GM19025 (cell line): ENCODE measurements at regions not wholly inside any gene's neighbourhood (a gene's known extent, or its start where the extent isn't known, plus 50 kb on each side); places are given as distances from the start of the nearest gene placed in this dataset.

ENCODE experiments used
- ATAC-seq: cut with Tn5 transposase; IDR thresholded peaks from one replicate; pipeline ENCODE4 v1.9.1; 2021; ENCODE audit warnings: mild to moderate bottlenecking, low read depth, moderate library complexity; ENCODE audit not compliant: unreplicated experiment

GRCh38 chrX:20641954-20642353 is 375.2 kb upstream of the RPS6KA3 start:
- no peak for ATAC-seq

GRCh38 chrX:20639115-20639514 is 372.4 kb upstream of the RPS6KA3 start:
- ATAC-seq: no peak

- ATAC-seq: no peak
Observed at GRCh38 chrX:20637351-20637750, 370.6 kb upstream of the RPS6KA3 start.

- no peak for ATAC-seq
Observed at GRCh38 chrX:20633451-20633850, 366.7 kb upstream of the RPS6KA3 start.

GRCh38 chrX:20623448-20623847 is 356.7 kb upstream of the RPS6KA3 start:
- no peak for ATAC-seq

- ATAC-seq: no peak
Observed at GRCh38 chrX:20620306-20620705, 353.6 kb upstream of the RPS6KA3 start.

GRCh38 chrX:20609916-20610415 is 343.3 kb upstream of the RPS6KA3 start:
- no peak for ATAC-seq

GRCh38 chrX:20606831-20607230 is 340.1 kb upstream of the RPS6KA3 start:
- no peak for ATAC-seq

- ATAC-seq: no peak
Observed at GRCh38 chrX:20596856-20597255, 330.1 kb upstream of the RPS6KA3 start.

- ATAC-seq: no peak
Observed at GRCh38 chrX:20595928-20596575, 329.3 kb upstream of the RPS6KA3 start.

- ATAC-seq: no peak
Observed at GRCh38 chrX:20594985-20595384, 328.3 kb upstream of the RPS6KA3 start.

GRCh38 chrX:20593836-20594235 is 327.1 kb upstream of the RPS6KA3 start:
- no peak for ATAC-seq

- ATAC-seq: no peak
Observed at GRCh38 chrX:20593402-20593801, 326.7 kb upstream of the RPS6KA3 start.

GRCh38 chrX:20591246-20591645 is 324.5 kb upstream of the RPS6KA3 start:
- ATAC-seq: no peak

GRCh38 chrX:20585782-20586181 is 319.1 kb upstream of the RPS6KA3 start:
- ATAC-seq: no peak

- no peak for ATAC-seq
Observed at GRCh38 chrX:20571611-20572010, 304.9 kb upstream of the RPS6KA3 start.

GRCh38 chrX:20567108-20567507 is 300.4 kb upstream of the RPS6KA3 start:
- ATAC-seq: no peak

GRCh38 chrX:20547611-20548051 is 280.9 kb upstream of the RPS6KA3 start:
- no peak for ATAC-seq

GRCh38 chrX:20545538-20545937 is 278.8 kb upstream of the RPS6KA3 start:
- ATAC-seq: no peak

GRCh38 chrX:20542072-20542471 is 275.4 kb upstream of the RPS6KA3 start:
- no peak for ATAC-seq

GRCh38 chrX:20538974-20539373 is 272.3 kb upstream of the RPS6KA3 start:
- ATAC-seq: no peak

GRCh38 chrX:20531667-20532066 is 265.0 kb upstream of the RPS6KA3 start:
- no peak for ATAC-seq
